ENCODE measurements at regions not wholly inside any gene's neighbourhood (a gene's known extent, or its start where the extent isn't known, plus 50 kb on each side); places are given as distances from the start of the nearest gene placed in this dataset.

DNA sequence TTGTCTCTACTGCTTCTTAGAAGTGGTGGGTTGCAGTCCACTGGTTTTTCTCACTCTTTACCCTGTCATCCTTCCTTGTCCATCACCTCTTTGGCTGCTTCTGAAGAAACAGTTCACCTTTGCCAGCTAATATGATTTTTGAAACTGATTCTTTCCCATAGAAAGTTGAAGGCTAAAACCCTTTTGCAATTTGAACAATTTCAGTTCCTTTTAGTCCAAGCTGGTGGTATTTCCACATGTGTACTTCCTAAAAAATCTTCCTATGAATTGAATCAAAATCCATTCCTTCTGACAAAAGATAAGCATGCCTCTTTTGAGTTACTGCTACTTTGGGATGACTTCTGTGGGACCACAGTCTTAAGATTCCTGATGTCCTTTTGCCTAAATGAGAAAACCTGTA is 210.0 kb upstream of the MAN1A1 start:
- no peak for DNase-seq

DNA sequence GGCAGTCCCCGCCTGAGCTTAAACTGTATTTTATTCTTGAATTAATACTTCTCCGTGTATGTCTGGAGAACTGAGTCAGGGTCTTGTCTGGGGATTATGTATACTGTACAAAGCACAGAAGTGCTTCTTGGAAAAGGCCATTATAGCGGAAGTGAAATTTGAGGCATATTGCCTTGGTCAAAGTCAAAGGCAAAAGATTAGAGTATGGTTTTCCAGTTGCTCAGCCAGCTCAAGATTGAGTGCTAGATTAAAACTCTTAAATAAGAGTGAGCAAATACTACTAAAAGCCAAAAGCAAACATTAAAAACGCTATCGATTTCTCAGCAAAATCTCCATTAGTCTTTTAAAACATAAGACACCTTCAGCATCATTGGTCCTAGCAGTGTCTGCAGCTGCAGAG is 207.7 kb upstream of the MAN1A1 start:
- no peak for DNase-seq

DNA sequence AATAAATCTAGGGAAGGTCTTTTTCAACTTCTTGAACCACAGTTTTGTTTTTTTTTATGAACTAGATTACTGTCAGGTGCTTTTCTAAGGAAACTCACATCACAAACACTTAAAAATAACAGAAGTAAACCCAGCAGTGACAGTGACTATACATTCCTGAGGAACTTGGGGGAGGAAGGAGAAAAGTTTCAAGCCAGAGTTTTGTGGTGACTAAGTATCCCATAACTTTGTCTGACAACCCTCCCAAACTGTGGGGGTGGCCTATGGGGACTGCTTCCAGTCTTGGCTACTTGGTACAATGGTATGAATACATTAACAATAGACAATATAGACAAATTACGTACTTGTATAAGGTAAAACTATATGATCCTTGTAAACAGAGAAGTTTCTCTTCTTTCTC is 202.5 kb upstream of the MAN1A1 start:
- DNase-seq: no peak

DNA sequence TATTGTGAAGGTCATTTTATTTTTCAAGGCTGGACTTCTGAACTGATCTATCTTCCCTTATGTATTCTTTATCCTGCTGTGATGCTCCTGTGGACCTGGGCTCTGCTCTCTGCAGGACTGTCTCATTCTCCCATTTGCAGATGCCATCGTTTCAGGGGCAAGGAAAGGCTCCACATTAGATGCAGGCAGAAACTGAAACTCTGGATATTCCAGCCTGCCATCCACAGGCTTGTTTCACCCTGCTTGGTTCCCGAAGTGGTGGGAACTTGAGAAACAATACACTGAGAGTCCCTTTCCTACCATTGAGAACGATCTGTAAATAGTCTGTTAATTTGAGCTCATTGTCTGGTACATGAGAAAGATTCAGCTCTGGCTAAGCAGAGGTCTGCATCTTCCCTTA is 197.5 kb upstream of the MAN1A1 start:
- no peak for DNase-seq

- DNase-seq: no peak
Observed at GRCh38 chr6:119545245-119545644, 195.7 kb upstream of the MAN1A1 start.

DNA sequence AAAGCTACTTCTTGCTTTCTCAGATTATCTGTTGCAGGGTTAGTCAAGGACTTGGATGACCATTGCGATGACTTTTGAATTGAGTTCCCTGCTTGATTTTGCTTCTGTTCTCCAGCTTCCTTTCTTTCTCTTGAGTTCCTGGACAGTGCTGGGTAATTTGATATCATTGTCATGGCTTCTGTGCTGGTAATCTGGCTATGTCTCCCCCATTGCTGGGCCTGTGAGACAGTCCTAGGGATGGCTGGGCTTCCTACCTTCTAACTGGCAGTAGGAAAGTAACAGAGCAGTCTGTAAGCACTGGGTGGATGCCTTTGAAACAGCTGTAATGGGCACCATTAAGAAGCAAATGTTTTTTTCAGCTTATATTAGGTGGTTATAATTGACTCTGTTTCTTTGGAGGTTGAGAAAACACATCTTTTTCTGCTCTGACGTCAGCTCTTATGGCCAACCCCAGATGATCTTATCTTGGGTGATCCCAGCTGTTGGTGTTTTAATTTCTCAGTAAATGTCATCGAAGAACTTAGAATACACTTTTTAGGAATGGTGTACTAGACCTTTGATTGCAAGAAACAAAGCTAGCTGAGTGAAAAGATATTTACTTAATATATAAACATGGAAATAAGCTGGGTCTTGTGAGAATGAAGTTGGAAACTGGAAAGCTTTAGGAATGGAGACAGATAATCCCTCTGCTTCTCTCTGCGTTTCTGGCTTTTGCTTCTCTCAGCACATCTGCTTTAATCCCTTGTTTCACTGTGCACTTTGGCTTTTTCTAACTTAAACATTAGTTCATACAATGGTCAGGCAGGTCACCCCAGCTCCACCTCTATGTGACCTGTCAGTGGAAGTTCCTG is 195.0 kb upstream of the MAN1A1 start:
- no peak for DNase-seq

GRCh38 chr6:119543332-119543731 is 193.8 kb upstream of the MAN1A1 start:
- no peak for DNase-seq

GRCh38 chr6:119542037-119542436 is 192.5 kb upstream of the MAN1A1 start:
- DNase-seq: no peak

DNA sequence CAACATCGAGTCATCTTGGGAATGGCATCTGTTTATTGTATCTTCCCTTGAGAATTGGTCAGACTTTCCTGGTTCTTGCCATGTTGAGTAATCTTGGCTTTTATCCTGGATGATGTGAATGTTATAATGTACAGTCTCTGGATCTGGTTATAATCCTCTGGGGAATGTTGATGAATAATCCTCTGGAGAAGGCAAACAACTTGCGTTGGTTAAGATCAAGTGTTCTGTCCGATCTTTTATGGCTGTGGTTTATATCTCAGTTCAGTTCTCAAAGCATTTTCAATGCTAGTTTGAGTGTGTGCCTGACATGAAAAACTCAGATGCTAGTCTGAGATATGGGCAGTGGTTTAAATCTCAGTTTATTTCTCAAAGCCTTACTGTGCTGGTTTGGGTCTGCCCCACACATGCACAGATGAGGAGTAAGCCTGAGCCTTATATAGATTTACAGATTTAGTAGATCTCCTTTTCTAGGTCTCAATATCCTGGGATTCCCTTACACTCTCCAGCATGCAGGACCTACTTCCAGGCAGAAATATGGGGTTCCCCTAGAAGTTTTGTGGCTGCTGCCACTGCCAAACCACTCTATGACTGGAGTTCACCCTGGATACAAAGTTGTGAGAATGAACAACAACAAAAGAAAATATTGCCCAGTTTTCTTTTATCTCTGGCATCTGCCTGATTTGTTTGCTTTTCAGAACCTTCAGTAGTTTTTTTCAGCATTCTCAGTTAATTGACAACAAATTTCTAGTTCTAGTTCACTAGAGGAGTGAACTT is 191.8 kb upstream of the MAN1A1 start:
- peak; percentile 38 for DNase-seq

DNA sequence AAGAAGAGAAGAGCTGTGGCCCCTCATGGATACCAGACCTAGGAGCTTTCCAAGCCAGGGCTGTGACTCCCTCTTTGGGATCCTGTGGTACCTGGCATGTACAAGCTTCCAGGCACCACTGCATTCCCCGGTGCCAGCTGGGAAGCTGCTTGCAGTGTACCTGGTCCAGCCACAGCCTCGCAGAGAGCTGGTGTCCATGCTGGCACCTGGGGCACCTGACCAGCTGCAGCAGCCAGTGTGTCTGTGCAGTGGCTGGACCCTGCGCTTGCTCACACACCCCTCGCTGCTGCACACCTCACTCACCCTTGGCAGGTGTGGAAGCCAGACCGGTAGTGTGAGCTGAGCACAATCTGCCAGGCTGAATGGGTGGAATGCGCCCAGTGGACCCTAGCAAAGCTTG is 190.9 kb upstream of the MAN1A1 start:
- no peak for DNase-seq

GRCh38 chr6:119539066-119539746 is 189.6 kb upstream of the MAN1A1 start:
- no peak for DNase-seq

DNA sequence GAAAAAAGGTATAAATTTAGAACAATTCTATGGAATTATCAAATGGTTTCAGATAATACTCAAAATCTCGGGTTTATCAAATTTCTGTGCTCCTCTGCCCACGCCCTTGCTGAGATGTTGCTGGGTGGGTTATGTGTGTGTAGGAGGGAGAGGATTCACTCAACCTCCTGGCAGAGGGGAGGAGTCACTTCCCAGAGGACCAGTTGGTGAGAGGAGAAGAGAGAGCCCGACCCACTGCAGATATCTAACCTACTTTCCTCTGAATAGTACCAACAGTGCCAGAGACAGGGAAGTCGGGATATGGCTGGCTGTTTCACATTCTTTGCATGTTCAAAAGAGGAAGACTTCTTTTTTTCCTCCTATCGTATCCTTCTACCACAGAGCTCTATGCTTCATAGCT is 187.1 kb upstream of the MAN1A1 start:
- DNase-seq: no peak

- DNase-seq: no peak
Observed at GRCh38 chr6:119535332-119535731, 185.8 kb upstream of the MAN1A1 start.

DNA sequence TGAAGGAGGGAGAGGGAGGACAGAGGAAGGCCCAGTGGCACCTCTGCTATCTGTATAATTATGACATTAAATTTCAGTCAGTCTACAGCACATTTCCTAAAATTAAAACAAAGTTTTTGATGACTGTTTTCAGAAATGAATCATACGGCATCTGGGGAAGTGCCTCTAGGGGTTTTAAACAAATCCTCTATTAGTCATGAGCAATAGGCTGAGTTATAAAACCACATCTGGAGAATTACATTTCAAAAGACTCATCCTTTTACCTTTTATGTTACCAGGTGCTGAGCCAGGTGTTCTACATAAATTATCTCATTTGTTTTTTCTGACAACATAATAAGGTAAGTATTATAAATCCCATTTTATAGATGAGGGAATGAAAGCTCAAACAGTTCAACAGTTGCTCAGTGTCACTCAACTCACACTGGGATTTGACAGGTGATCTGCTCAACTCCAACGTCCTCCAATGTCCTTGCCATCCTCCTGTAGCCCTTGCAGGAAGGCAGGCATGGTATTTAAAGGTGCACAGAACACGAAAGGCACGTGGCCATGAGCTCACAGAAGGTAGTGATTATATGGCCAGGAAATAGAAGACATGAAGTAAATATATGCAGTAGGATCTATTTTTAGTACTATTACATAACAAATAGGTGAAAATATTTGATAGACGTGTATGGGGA is 184.2 kb upstream of the MAN1A1 start:
- DNase-seq: no peak

GRCh38 chr6:119527231-119527578 is 177.6 kb upstream of the MAN1A1 start:
- DNase-seq: no peak

DNA sequence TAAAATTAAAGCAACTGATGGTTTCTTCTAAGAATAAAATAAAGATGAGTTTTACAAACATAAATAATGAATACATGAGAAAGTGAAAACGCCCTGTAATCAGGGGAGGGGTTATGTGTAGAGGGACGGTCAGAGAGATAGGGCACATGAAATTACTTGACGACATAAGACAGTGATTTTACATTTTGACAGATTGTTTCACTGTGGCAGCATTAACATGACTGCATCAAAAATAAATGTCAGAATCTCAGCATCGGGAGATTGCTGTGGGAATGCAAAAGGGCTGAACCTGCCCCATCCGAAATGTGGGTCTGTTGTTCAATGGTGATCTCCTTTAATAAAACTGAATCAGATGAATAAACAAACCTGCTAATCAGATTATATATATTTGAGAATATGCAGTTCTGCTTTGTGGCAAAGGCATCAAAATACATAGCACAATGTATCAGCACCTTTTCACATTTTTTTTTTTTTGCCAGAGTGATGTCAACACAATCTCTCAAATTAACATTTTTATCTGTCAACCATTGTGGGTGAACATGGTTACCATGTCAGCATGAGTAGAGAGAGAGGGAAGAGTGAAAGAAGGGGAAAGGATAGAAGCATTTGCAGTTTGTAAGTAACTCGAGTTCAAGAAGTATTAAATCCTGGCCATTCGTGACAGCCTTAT is 177.1 kb upstream of the MAN1A1 start:
- DNase-seq: no peak

GRCh38 chr6:119524410-119524809 is 174.8 kb upstream of the MAN1A1 start:
- DNase-seq: no peak

DNA sequence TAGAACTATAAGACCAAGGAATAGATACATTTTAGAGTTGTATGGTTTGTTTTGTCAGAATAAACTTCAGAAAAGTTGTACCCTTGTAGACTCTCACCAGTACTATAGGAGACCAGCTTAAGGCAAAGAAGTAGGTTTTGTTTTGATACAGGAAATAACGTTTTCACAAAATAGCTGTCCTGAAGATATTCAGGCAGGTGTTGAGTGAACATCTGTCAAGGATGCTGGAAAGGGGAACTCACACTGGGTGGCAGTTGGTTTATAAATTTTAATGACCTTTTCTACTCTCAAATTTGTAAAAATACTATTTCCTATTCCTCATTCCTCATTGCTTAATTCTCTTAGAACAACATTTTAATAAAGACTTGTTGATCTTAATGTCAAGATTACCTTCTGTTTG is 174.0 kb upstream of the MAN1A1 start:
- DNase-seq: no peak

GRCh38 chr6:119521251-119521650 is 171.7 kb upstream of the MAN1A1 start:
- DNase-seq: no peak

DNA sequence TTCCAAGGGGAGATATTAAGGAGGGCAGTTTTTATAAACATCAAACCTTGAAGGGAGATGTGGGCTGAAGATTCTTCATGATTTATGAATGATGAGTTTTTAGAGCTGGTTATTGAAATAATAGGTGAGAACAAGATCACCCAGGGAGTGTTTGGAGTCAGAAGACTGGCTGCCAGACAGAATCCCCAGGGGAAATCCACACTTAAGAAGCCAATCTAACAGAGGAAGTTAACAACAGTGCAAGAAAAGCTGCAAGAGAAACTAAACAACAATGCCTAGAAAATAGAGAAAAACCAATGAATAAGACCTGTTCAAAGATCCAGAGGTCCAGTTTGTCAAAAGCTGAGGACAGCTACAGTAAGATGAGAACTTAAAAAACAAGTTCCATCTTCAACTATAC is 167.9 kb upstream of the MAN1A1 start:
- no peak for DNase-seq

- no peak for DNase-seq
Observed at GRCh38 chr6:119514345-119514744, 164.8 kb upstream of the MAN1A1 start.

GRCh38 chr6:119511024-119511423 is 161.5 kb upstream of the MAN1A1 start:
- no peak for DNase-seq

GRCh38 chr6:119510246-119510645 is 160.7 kb upstream of the MAN1A1 start:
- DNase-seq: no peak

Measured in NCI-H524 treated with DMSO at 0.1 percent for 48 hours (cell line).